Immature natural killer cell (primary cell): ENCODE measurements at regions not wholly inside any gene's neighbourhood (a gene's known extent, or its start where the extent isn't known, plus 50 kb on each side); places are given as distances from the start of the nearest gene placed in this dataset.
A peak's percentile ranks its signal among the peaks of the same experiment; 100 is the strongest.

Source experiments
- DNase-seq, 3 donors: peaks; one replicate each; pipeline ENCODE4 v3.0.0; 2022; ENCODE audit warnings: mixed read lengths in 1 of 3
- H3K27ac Mint-ChIP-seq, 6 donors: one replicate each; pipeline ENCODE4 v1.8.0; 2020; ENCODE audit warnings: mixed read lengths in 6 of 6, mild to moderate bottlenecking in 5 of 6, inconsistent platforms in 4 of 6, moderate library complexity in 3 of 6
- H3K27me3 Mint-ChIP-seq, 3 donors: one replicate each; pipeline ENCODE4 v1.8.0; 2020 to 2021; ENCODE audit warnings: low read depth in 3 of 3, mild to moderate bottlenecking in 3 of 3, mixed read lengths in 3 of 3, moderate library complexity in 3 of 3, inconsistent platforms in 1 of 3
- H3K36me3 Mint-ChIP-seq, 3 donors: one replicate each; pipeline ENCODE4 v1.8.0; 2020; ENCODE audit warnings: mixed read lengths in 3 of 3, inconsistent platforms in 2 of 3, mild to moderate bottlenecking in 2 of 3
- H3K4me1 Mint-ChIP-seq, 2 donors: one replicate each; pipeline ENCODE4 v1.8.0; 2020; ENCODE audit warnings: inconsistent platforms in 2 of 2, mild to moderate bottlenecking in 2 of 2, mixed read lengths in 2 of 2, moderate library complexity in 1 of 2
- H3K4me3 Mint-ChIP-seq, 5 donors: one replicate each; pipeline ENCODE4 v1.8.0; 2020; ENCODE audit warnings: mild to moderate bottlenecking in 5 of 5, mixed read lengths in 5 of 5, inconsistent platforms in 3 of 5, moderate library complexity in 3 of 5
- H3K9me3 Mint-ChIP-seq, 6 donors: one replicate each; pipeline ENCODE4 v1.8.0; 2020; ENCODE audit warnings: mild to moderate bottlenecking in 6 of 6, mixed read lengths in 6 of 6, inconsistent platforms in 4 of 6, moderate library complexity in 3 of 6

- Mint-ChIP-seq H3K27me3 (peaks cover 0 to 3% (median 0%) of the 10 kb centered on the region in 3 donors), H3K36me3 (peaks cover 0 to 5% (median 0%) of the 10 kb centered on the region in 3 donors), H3K4me3 (no peak overlapping the region), H3K9me3 (no peaks in the 10 kb centered on the region), H3K27ac (no peak overlapping the region), H3K4me1 (peaks cover 6 to 10% of the 10 kb centered on the region in 2 donors)
- DNase-seq: no peak
Observed at GRCh38 chr1:222865718-222866117, 50.9 kb downstream of the DISP1 start.

- Mint-ChIP-seq H3K4me1 (no peaks in the 10 kb centered on the region), H3K4me3 (no peak overlapping the region), H3K9me3 (no peaks in the 10 kb centered on the region), H3K27me3 (peaks cover 0 to 3% (median 0%) of the 10 kb centered on the region in 3 donors), H3K36me3 (peaks cover 0 to 5% (median 0%) of the 10 kb centered on the region in 3 donors), H3K27ac (no peak overlapping the region)
- no peak for DNase-seq
Observed at GRCh38 chr1:222867316-222867715, 52.5 kb downstream of the DISP1 start.

- H3K4me1 Mint-ChIP-seq: peaks cover 12 to 18% of the 10 kb centered on the region in 2 donors
- peaks cover 4 to 19% (median 8%) of the 10 kb centered on the region in 3 donors for H3K36me3 Mint-ChIP-seq
- no peak for DNase-seq
- H3K27me3 Mint-ChIP-seq: peaks cover 0 to 3% (median 0%) of the 10 kb centered on the region in 3 donors
- H3K4me3 Mint-ChIP-seq: no peak overlapping the region
- H3K27ac Mint-ChIP-seq: no peak overlapping the region
- H3K9me3 Mint-ChIP-seq: peaks cover 0 to 2% (median 0%) of the 10 kb centered on the region in 6 donors
Observed at GRCh38 chr1:222876182-222876581, 61.3 kb downstream of the DISP1 start.

GRCh38 chr1:222877854-222878253 is 63.0 kb downstream of the DISP1 start:
- peaks cover 0 to 3% (median 0%) of the 10 kb centered on the region in 3 donors for H3K27me3 Mint-ChIP-seq
- H3K4me1 Mint-ChIP-seq: peaks cover 12 to 18% of the 10 kb centered on the region in 2 donors
- no peak overlapping the region for H3K4me3 Mint-ChIP-seq
- H3K9me3 Mint-ChIP-seq: peaks cover 0 to 2% (median 0%) of the 10 kb centered on the region in 6 donors
- H3K36me3 Mint-ChIP-seq: peaks cover 4 to 25% (median 8%) of the 10 kb centered on the region in 3 donors
- DNase-seq: no peak
- no peak overlapping the region for H3K27ac Mint-ChIP-seq

GRCh38 chr1:222880587-222880986 is 65.7 kb downstream of the DISP1 start:
- no peaks in the 10 kb centered on the region for H3K27me3 Mint-ChIP-seq
- H3K27ac Mint-ChIP-seq: peak overlapping the region in 3 of 6 donors; percentile 25 to 35 (median 30)
- no peaks in the 10 kb centered on the region for H3K9me3 Mint-ChIP-seq
- peaks cover 12 to 18% of the 10 kb centered on the region in 2 donors for H3K4me1 Mint-ChIP-seq
- no peak overlapping the region for H3K4me3 Mint-ChIP-seq
- no peak for DNase-seq
- H3K36me3 Mint-ChIP-seq: peaks cover 3 to 12% (median 4%) of the 10 kb centered on the region in 3 donors

GRCh38 chr1:222886194-222886854 is 71.5 kb downstream of the DISP1 start:
- no peaks in the 10 kb centered on the region for H3K9me3 Mint-ChIP-seq
- H3K27ac Mint-ChIP-seq: no peak overlapping the region
- H3K36me3 Mint-ChIP-seq: peaks cover 5 to 9% (median 9%) of the 10 kb centered on the region in 3 donors
- H3K27me3 Mint-ChIP-seq: no peaks in the 10 kb centered on the region
- no peak for DNase-seq
- H3K4me3 Mint-ChIP-seq: no peak overlapping the region
- no peaks in the 10 kb centered on the region for H3K4me1 Mint-ChIP-seq

- H3K27me3 Mint-ChIP-seq: no peaks in the 10 kb centered on the region
- H3K9me3 Mint-ChIP-seq: no peaks in the 10 kb centered on the region
- no peaks in the 10 kb centered on the region for H3K4me1 Mint-ChIP-seq
- DNase-seq: no peak
- H3K27ac Mint-ChIP-seq: no peak overlapping the region
- H3K36me3 Mint-ChIP-seq: peaks cover 4 to 9% (median 5%) of the 10 kb centered on the region in 3 donors
- H3K4me3 Mint-ChIP-seq: no peak overlapping the region
Observed at GRCh38 chr1:222886878-222887351, 72.1 kb downstream of the DISP1 start.

- H3K27me3 Mint-ChIP-seq: no peaks in the 10 kb centered on the region
- H3K27ac Mint-ChIP-seq: no peak overlapping the region
- H3K4me3 Mint-ChIP-seq: no peak overlapping the region
- DNase-seq: no peak
- no peaks in the 10 kb centered on the region for H3K9me3 Mint-ChIP-seq
- H3K4me1 Mint-ChIP-seq: no peaks in the 10 kb centered on the region
- H3K36me3 Mint-ChIP-seq: peaks cover 4 to 9% (median 5%) of the 10 kb centered on the region in 3 donors
Observed at GRCh38 chr1:222889440-222889839, 74.6 kb downstream of the DISP1 start.

- no peaks in the 10 kb centered on the region for H3K9me3 Mint-ChIP-seq
- no peaks in the 10 kb centered on the region for H3K4me1 Mint-ChIP-seq
- H3K36me3 Mint-ChIP-seq: peaks cover under 1 to 6% (median 5%) of the 10 kb centered on the region in 3 donors
- no peak for DNase-seq
- H3K4me3 Mint-ChIP-seq: no peak overlapping the region
- H3K27me3 Mint-ChIP-seq: no peaks in the 10 kb centered on the region
- H3K27ac Mint-ChIP-seq: no peak overlapping the region
Observed at GRCh38 chr1:222890716-222891115, 75.9 kb downstream of the DISP1 start.

GRCh38 chr1:222891578-222891977 is 76.7 kb downstream of the DISP1 start:
- no peak overlapping the region for H3K27ac Mint-ChIP-seq
- H3K27me3 Mint-ChIP-seq: no peaks in the 10 kb centered on the region
- DNase-seq: no peak
- H3K4me3 Mint-ChIP-seq: no peak overlapping the region
- no peaks in the 10 kb centered on the region for H3K9me3 Mint-ChIP-seq
- peaks cover 2 to 3% of the 10 kb centered on the region in 2 donors for H3K4me1 Mint-ChIP-seq
- peaks cover 0 to 3% (median 3%) of the 10 kb centered on the region in 3 donors for H3K36me3 Mint-ChIP-seq

- peaks cover 7 to 9% of the 10 kb centered on the region in 2 donors for H3K4me1 Mint-ChIP-seq
- no peaks in the 10 kb centered on the region for H3K27me3 Mint-ChIP-seq
- H3K27ac Mint-ChIP-seq: no peak overlapping the region
- no peak for DNase-seq
- H3K36me3 Mint-ChIP-seq: no peaks in the 10 kb centered on the region
- H3K4me3 Mint-ChIP-seq: no peak overlapping the region
- H3K9me3 Mint-ChIP-seq: no peaks in the 10 kb centered on the region
Observed at GRCh38 chr1:222892137-222892769, 77.4 kb downstream of the DISP1 start.

- Mint-ChIP-seq H3K4me3 (no peak overlapping the region), H3K27ac (no peak overlapping the region), H3K9me3 (no peaks in the 10 kb centered on the region), H3K27me3 (no peaks in the 10 kb centered on the region), H3K36me3 (no peaks in the 10 kb centered on the region), H3K4me1 (peaks cover 10 to 19% of the 10 kb centered on the region in 2 donors)
- no peak for DNase-seq
Observed at GRCh38 chr1:222893255-222893654, 78.4 kb downstream of the DISP1 start.

GRCh38 chr1:222894331-222894730 is 79.5 kb downstream of the DISP1 start:
- H3K4me3 Mint-ChIP-seq: no peak overlapping the region
- H3K9me3 Mint-ChIP-seq: no peaks in the 10 kb centered on the region
- no peak for DNase-seq
- H3K27me3 Mint-ChIP-seq: no peaks in the 10 kb centered on the region
- no peaks in the 10 kb centered on the region for H3K36me3 Mint-ChIP-seq
- H3K4me1 Mint-ChIP-seq: peaks cover 11 to 30% of the 10 kb centered on the region in 2 donors
- no peak overlapping the region for H3K27ac Mint-ChIP-seq
